H1 (cell line): ENCODE measurements at regions not wholly inside any gene's neighbourhood (a gene's known extent, or its start where the extent isn't known, plus 50 kb on each side); places are given as distances from the start of the nearest gene placed in this dataset.

Source experiments
- CTCF ChIA-PET: fragments of 300-600 bp; sonication (Branson Sonifier 250); formaldehyde crosslinking; loops from one replicate; lab custom pipeline; 2021; ENCODE audit not compliant: partially characterized antibody; lab: Charles Lee
- POLR2A ChIA-PET: fragments of 300-600 bp; sonication (Branson Sonifier 250); formaldehyde crosslinking; loops from one replicate; lab custom pipeline; 2021; ENCODE audit warnings: inconsistent platforms; ENCODE audit not compliant: partially characterized antibody; lab: Charles Lee
- DNase-seq, 2 experiments: peaks; one replicate each; pipeline versions ENCODE4 v3.0.0 to v3.0.0-alpha.2; 2010 to 2022; ENCODE audit warnings: low spot score in 2 of 2, low read depth in 1 of 2, mixed read lengths in 1 of 2
- FAIRE-seq: peaks from 2 replicates; lab custom pipeline; 2011; peaks lifted over from hg19 to GRCh38; lab: Jason Lieb, UNC
- H2AFZ ChIP-seq: 2 replicates; pipeline ENCODE4 v1.8.1; 2012; ENCODE audit warnings: low read length, inconsistent platforms
- H2AK5ac ChIP-seq: 2 replicates; pipeline ENCODE4 v1.6.1; 2013; ENCODE audit warnings: low read depth, low read length
- H2BK120ac ChIP-seq: replicated peaks from 2 replicates; pipeline ENCODE3; 2013; ENCODE audit warnings: low read depth, low read length, inconsistent platforms
- H2BK12ac ChIP-seq: 2 replicates; pipeline ENCODE4 v1.6.1; 2013; ENCODE audit warnings: low read depth, low read length
- H2BK15ac ChIP-seq: 2 replicates; pipeline ENCODE4 v1.6.1; 2013; ENCODE audit warnings: low read length
- H2BK20ac ChIP-seq: 2 replicates; pipeline ENCODE4 v1.6.1; 2013; ENCODE audit warnings: low read length
- H2BK5ac ChIP-seq: 2 replicates; pipeline ENCODE4 v1.6.1; 2013; ENCODE audit warnings: low read depth, low read length
- H3K14ac ChIP-seq: 2 replicates; pipeline ENCODE4 v1.6.1; 2013; ENCODE audit warnings: inconsistent platforms; ENCODE audit not compliant: insufficient read length
- H3K18ac ChIP-seq: 2 replicates; pipeline ENCODE4 v1.6.1; 2013; ENCODE audit warnings: low read length; ENCODE audit errors: extremely low read depth
- H3K23ac ChIP-seq: 2 replicates; pipeline ENCODE4 v1.6.1; 2013; ENCODE audit warnings: inconsistent platforms; ENCODE audit not compliant: insufficient read length
- H3K23me2 ChIP-seq: 2 replicates; pipeline ENCODE4 v1.6.1; 2013; ENCODE audit warnings: low read depth, low read length
- H3K27ac ChIP-seq: 2 replicates; pipeline ENCODE4 v1.6.1; 2011; ENCODE audit warnings: low read depth, low read length, inconsistent platforms
- H3K27me3 ChIP-seq, 4 experiments: replicated peaks in 1 of 4; 1 replicate in 1 of 4; 2 replicates in 3 of 4; pipeline versions ENCODE4 v1.6.1 to v1.8.1; 2011 to 2013; ENCODE audit warnings: low read length in 3 of 4, mild to moderate bottlenecking in 3 of 4, inconsistent platforms in 2 of 4, mixed read lengths in 2 of 4, moderate library complexity in 1 of 4; ENCODE audit not compliant: control insufficient read depth in 3 of 4, insufficient read depth in 3 of 4; ENCODE audit errors: extremely low read depth in 1 of 4
- H3K36me3 ChIP-seq, 4 experiments: 2 replicates each; pipeline versions ENCODE4 v1.6.1 to v1.8.1; 2011 to 2013; ENCODE audit warnings: mild to moderate bottlenecking in 4 of 4, low read length in 3 of 4, moderate library complexity in 2 of 4, control low read depth in 1 of 4, inconsistent platforms in 1 of 4; ENCODE audit not compliant: insufficient read depth in 4 of 4, control insufficient read depth in 2 of 4
- H3K4ac ChIP-seq: replicated peaks from 2 replicates; pipeline ENCODE3; 2013; ENCODE audit warnings: low read length, low read depth, mixed read lengths, inconsistent platforms; ENCODE audit not compliant: insufficient read length
- H3K4me1 ChIP-seq, 4 experiments: replicated peaks in 1 of 4; 1 replicate in 1 of 4; 2 replicates in 3 of 4; pipeline versions ENCODE4 v1.6.1 to v1.8.1; 2011 to 2013; ENCODE audit warnings: low read length in 3 of 4, inconsistent platforms in 2 of 4, mixed read lengths in 1 of 4; ENCODE audit not compliant: insufficient read depth in 4 of 4, control insufficient read depth in 3 of 4
- H3K4me2 ChIP-seq, 2 experiments: 2 replicates each; pipeline versions ENCODE4 v1.6.1 to v1.8.1; 2011 to 2013; ENCODE audit warnings: low read depth in 2 of 2, low read length in 2 of 2, control low read depth in 1 of 2, inconsistent platforms in 1 of 2, mild to moderate bottlenecking in 1 of 2; ENCODE audit not compliant: insufficient read depth in 1 of 2
- H3K4me3 ChIP-seq, 4 experiments: fragments of 200-600, 300-600 bp in 1 of 4; sonication (generic), shearing (Covaris generic), sonication (Bioruptor Twin) in 1 of 4; 2 replicates each; pipeline versions ENCODE4 v1.5.1 to v1.8.1; 2011 to 2016; ENCODE audit warnings: low read length in 4 of 4, low read depth in 3 of 4, control low read depth in 2 of 4, inconsistent platforms in 2 of 4, mild to moderate bottlenecking in 2 of 4, mixed read lengths in 1 of 4, moderate library complexity in 1 of 4; ENCODE audit not compliant: insufficient read depth in 2 of 4; ENCODE audit errors: extremely low read depth in 1 of 4
- H3K56ac ChIP-seq: replicated peaks from 2 replicates; pipeline ENCODE3; 2013; ENCODE audit warnings: low read depth, mild to moderate bottlenecking, mixed read lengths, low read length, inconsistent platforms; ENCODE audit not compliant: insufficient read length
- H3K79me1 ChIP-seq: 2 replicates; pipeline ENCODE4 v1.6.1; 2013; ENCODE audit warnings: low read depth, low read length, control low read depth
- H3K79me2 ChIP-seq, 2 experiments: 2 replicates each; pipeline versions ENCODE4 v1.6.1 to v1.8.1; 2012 to 2013; ENCODE audit warnings: low read length in 2 of 2, mild to moderate bottlenecking in 2 of 2, inconsistent platforms in 1 of 2; ENCODE audit not compliant: insufficient read depth in 2 of 2, control insufficient read depth in 1 of 2
- H3K9ac ChIP-seq, 4 experiments: replicated peaks in 1 of 4; 1 replicate in 1 of 4; 2 replicates in 3 of 4; pipeline versions ENCODE4 v1.6.1 to v1.8.1; 2011 to 2013; ENCODE audit warnings: low read depth in 3 of 4, low read length in 3 of 4, control low read depth in 2 of 4, mild to moderate bottlenecking in 2 of 4, moderate library complexity in 2 of 4, inconsistent platforms in 1 of 4; ENCODE audit errors: extremely low read depth in 1 of 4
- H3K9me3 ChIP-seq, 2 experiments: 2 replicates each; pipeline versions ENCODE4 v1.6.1 to v1.8.1; 2012 to 2013; ENCODE audit warnings: mild to moderate bottlenecking in 2 of 2, moderate library complexity in 2 of 2, control low read depth in 1 of 2, inconsistent platforms in 1 of 2, low read depth in 1 of 2, low read length in 1 of 2, mixed read lengths in 1 of 2; ENCODE audit not compliant: insufficient read depth in 2 of 2
- H4K20me1 ChIP-seq, 2 experiments: replicated peaks in 1 of 2; 2 replicates each; pipeline versions ENCODE3 to v1.8.1; 2011 to 2013; ENCODE audit warnings: inconsistent platforms in 2 of 2, low read length in 2 of 2, mild to moderate bottlenecking in 1 of 2; ENCODE audit not compliant: insufficient read depth in 2 of 2, control insufficient read depth in 1 of 2
- H4K5ac ChIP-seq: 2 replicates; pipeline ENCODE4 v1.6.1; 2013; ENCODE audit warnings: low read length, low read depth, mixed read lengths, inconsistent platforms; ENCODE audit not compliant: insufficient read length
- H4K8ac ChIP-seq: 2 replicates; pipeline ENCODE4 v1.8.0; 2013; ENCODE audit warnings: mild to moderate bottlenecking, moderate library complexity, low read length, inconsistent platforms; ENCODE audit not compliant: insufficient read depth; ENCODE audit errors: extremely low read depth
- H4K91ac ChIP-seq: replicated peaks from 2 replicates; pipeline ENCODE3; 2013; ENCODE audit warnings: low read length, mixed read lengths, inconsistent platforms; ENCODE audit not compliant: insufficient read length
- KDM1A ChIP-seq: fragments of 200-600, 300-600 bp; sonication (generic); IDR thresholded peaks from 2 replicates; pipeline ENCODE4 v1.7.1; 2016; ENCODE audit warnings: mild to moderate bottlenecking, low read length, borderline replicate concordance
- KDM5A ChIP-seq: fragments of 200-600 bp; IDR thresholded peaks from 2 replicates; pipeline ENCODE4 v1.7.1; 2012; ENCODE audit warnings: mild to moderate bottlenecking, low read length, inconsistent platforms, mixed read lengths
- WGBS, 2 experiments: shearing (Covaris generic) in 1 of 2; methylation state at CpG; one replicate each; pipeline versions ENCODE4 v1.1.6 to v1.1.7; 2013 to 2015; ENCODE audit warnings: low lambda C conversion rate in 2 of 2, mixed read lengths in 2 of 2, inconsistent platforms in 1 of 2, low coverage in 1 of 2, missing lambda C conversion rate in 1 of 2; ENCODE audit not compliant: insufficient replicate concordance in 2 of 2, insufficient coverage in 1 of 2, insufficient read length in 1 of 2; ENCODE audit errors: extremely low coverage in 1 of 2, missing lambda C conversion rate in 1 of 2; 5-methylcytosine and 5-hydroxymethylcytosine counted together

DNA sequence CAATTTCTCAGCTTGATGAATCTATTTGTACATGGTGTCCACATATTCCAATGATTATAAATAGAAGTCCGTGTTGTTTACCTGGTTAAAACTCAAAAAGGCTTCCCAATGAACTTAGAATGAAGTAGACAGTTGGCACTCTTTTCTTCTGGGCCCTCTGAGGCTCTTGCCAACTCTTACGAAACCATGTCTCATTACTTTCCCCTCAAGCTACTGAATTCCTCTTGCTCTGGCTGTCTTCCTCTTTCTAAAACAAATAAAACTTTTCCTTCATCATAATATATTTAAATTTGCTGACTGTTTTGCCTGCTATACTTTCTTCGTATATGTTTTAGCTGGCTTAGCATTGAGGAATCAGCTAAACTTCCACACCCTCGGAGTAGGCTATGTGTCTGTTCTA lies 139.7 kb downstream of the SLITRK6 start:
- H2AK5ac ChIP-seq, result no peak overlapping the region
- no peak overlapping the region for H3K9ac ChIP-seq
- no peaks in the 10 kb centered on the region for H3K79me1 ChIP-seq
- H2BK5ac ChIP-seq, result no peak overlapping the region
- POLR2A ChIA-PET, result no interaction called here
- H2BK120ac ChIP-seq, result no peak overlapping the region
- 94% methylated on average over 4 of the region's 4 CpGs; no CpG with 5 or more reads in 1 of the 2 experiments for WGBS, 2 experiments
- H3K4me2 ChIP-seq, result no peak overlapping the region
- no peak overlapping the region for H4K5ac ChIP-seq
- no peak for DNase-seq
- H2BK15ac ChIP-seq, result no peak overlapping the region
- no peak overlapping the region for H3K4me3 ChIP-seq
- H3K9me3 ChIP-seq, result no peaks in the 10 kb centered on the region; a peak in 1 of 4 replicates
- H2BK12ac ChIP-seq, result no peak overlapping the region
- H3K23me2 ChIP-seq, result no peaks in the 10 kb centered on the region
- no peak overlapping the region for H2AFZ ChIP-seq
- no peak overlapping the region for H4K8ac ChIP-seq
- no peak overlapping the region for H4K91ac ChIP-seq
- no peak overlapping the region for H3K4ac ChIP-seq
- H3K27ac ChIP-seq, result no peak overlapping the region
- H3K36me3 ChIP-seq, result no peaks in the 10 kb centered on the region
- no peaks in the 10 kb centered on the region for H3K4me1 ChIP-seq
- H3K14ac ChIP-seq, result no peak overlapping the region
- H3K27me3 ChIP-seq, result no peaks in the 10 kb centered on the region
- H3K56ac ChIP-seq, result no peak overlapping the region
- no peak for FAIRE-seq
- H2BK20ac ChIP-seq, result no peak overlapping the region
- CTCF ChIA-PET, result interaction anchor here (1.6 kb wide), 1 partner anchor 126 kb away, joined by 3 read pairs; no protein-coding TSS in a partner anchor
- H3K23ac ChIP-seq, result no peak overlapping the region
- no peak for TF ChIP-seq KDM1A
- no peak for TF ChIP-seq KDM5A
- H3K79me2 ChIP-seq, result no peaks in the 10 kb centered on the region
- no peaks in the 10 kb centered on the region for H4K20me1 ChIP-seq
- no peak overlapping the region for H3K18ac ChIP-seq
